ENCODE measurements at regions not wholly inside any gene's neighbourhood (a gene's known extent, or its start where the extent isn't known, plus 50 kb on each side); places are given as distances from the start of the nearest gene placed in this dataset.
"Not testable (repeated sequence)": the region's sequence is repeated elsewhere in the genome, so short reads cannot be mapped to it uniquely, and the experiment has no call there.

- DNase-seq (ENCODE audit: low read depth), result no peak
Observed at GRCh38 chr10:23754179-23754578, 315.3 kb downstream of the OTUD1 start.

- DNase-seq (ENCODE audit: low read depth), result no peak
Observed at GRCh38 chr10:23754941-23755340, 316.1 kb downstream of the OTUD1 start.

GRCh38 chr10:23755556-23755955 lies 316.7 kb downstream of the OTUD1 start:
- DNase-seq (ENCODE audit: low read depth), result no peak

GRCh38 chr10:23768281-23768680 lies 329.4 kb downstream of the OTUD1 start:
- no peak for DNase-seq (ENCODE audit: low read depth)

- DNase-seq (ENCODE audit: low read depth), result no peak
Observed at GRCh38 chr10:23777153-23777552, 338.3 kb downstream of the OTUD1 start.

- no peak for DNase-seq (ENCODE audit: low read depth)
Observed at GRCh38 chr10:23779301-23779700, 340.4 kb downstream of the OTUD1 start.

- no peak for DNase-seq (ENCODE audit: low read depth)
Observed at GRCh38 chr10:23780331-23780730, 341.5 kb downstream of the OTUD1 start.

GRCh38 chr10:23786594-23786993 lies 347.7 kb downstream of the OTUD1 start:
- no peak for DNase-seq (ENCODE audit: low read depth)

GRCh38 chr10:23793577-23793976 lies 354.7 kb downstream of the OTUD1 start:
- DNase-seq (ENCODE audit: low read depth), result no peak

- not testable (repeated sequence) for DNase-seq (ENCODE audit: low read depth)
Observed at GRCh38 chr10:23797452-23797851, 358.6 kb downstream of the OTUD1 start.

GRCh38 chr10:23804125-23804524 lies 365.2 kb downstream of the OTUD1 start:
- DNase-seq (ENCODE audit: low read depth), result no peak

- DNase-seq (ENCODE audit: low read depth), result no peak
Observed at GRCh38 chr10:23813687-23814086, 374.8 kb downstream of the OTUD1 start.

GRCh38 chr10:23818484-23818883 lies 379.6 kb downstream of the OTUD1 start:
- no peak for DNase-seq (ENCODE audit: low read depth)

GRCh38 chr10:23820792-23821191 lies 381.9 kb downstream of the OTUD1 start:
- DNase-seq (ENCODE audit: low read depth), result no peak

- DNase-seq (ENCODE audit: low read depth), result no peak
Observed at GRCh38 chr10:23824822-23825221, 384.1 kb upstream of the KIAA1217 start.

GRCh38 chr10:23826421-23826820 lies 382.5 kb upstream of the KIAA1217 start:
- no peak for DNase-seq (ENCODE audit: low read depth)

- no peak for DNase-seq (ENCODE audit: low read depth)
Observed at GRCh38 chr10:23829556-23829955, 379.4 kb upstream of the KIAA1217 start.

- no peak for DNase-seq (ENCODE audit: low read depth)
Observed at GRCh38 chr10:23834091-23834490, 374.8 kb upstream of the KIAA1217 start.

- no peak for DNase-seq (ENCODE audit: low read depth)
Observed at GRCh38 chr10:23850631-23851030, 358.3 kb upstream of the KIAA1217 start.

- DNase-seq (ENCODE audit: low read depth), result no peak
Observed at GRCh38 chr10:23859598-23859997, 349.3 kb upstream of the KIAA1217 start.

- no peak for DNase-seq (ENCODE audit: low read depth)
Observed at GRCh38 chr10:23864631-23865147, 344.2 kb upstream of the KIAA1217 start.

- DNase-seq (ENCODE audit: low read depth), result not testable (repeated sequence)
Observed at GRCh38 chr10:23866985-23867384, 342.0 kb upstream of the KIAA1217 start.

- no peak for DNase-seq (ENCODE audit: low read depth)
Observed at GRCh38 chr10:23868121-23868520, 340.8 kb upstream of the KIAA1217 start.

- no peak for DNase-seq (ENCODE audit: low read depth)
Observed at GRCh38 chr10:23869548-23869947, 339.4 kb upstream of the KIAA1217 start.

Measured in LHCN-M2 (cell line).